ENCODE measurements at regions not wholly inside any gene's neighbourhood (a gene's known extent, or its start where the extent isn't known, plus 50 kb on each side); places are given as distances from the start of the nearest gene placed in this dataset.

- Histone ChIP-seq H3K27ac (ENCODE audit: low read depth, low read length) (no peak overlapping the region), H2AFZ (ENCODE audit: low read depth, low read length) (no peak overlapping the region), H3K36me3 (ENCODE audit: insufficient read depth, low read length) (no peaks in the 10 kb centered on the region), H3K4me2 (ENCODE audit: low read length) (no peak overlapping the region), H3K79me2 (ENCODE audit: insufficient read depth, low read length) (no peaks in the 10 kb centered on the region), H4K20me1 (ENCODE audit: insufficient read depth, low read length) (no peaks in the 10 kb centered on the region), H3K4me1 (ENCODE audit: insufficient read depth, low read length) (no peaks in the 10 kb centered on the region), H3K27me3 (ENCODE audit: insufficient read depth, low read length) (no peaks in the 10 kb centered on the region), H3K4me3 (ENCODE audit: insufficient read depth, low read depth, low read length) (no peak overlapping the region), H3K9ac (ENCODE audit: low read length) (no peak overlapping the region), H3K9me3 (ENCODE audit: insufficient read depth, low read depth, low read length) (no peaks in the 10 kb centered on the region)
- no peaks in the 10 kb centered on the region for H3K27me3 Mint-ChIP-seq (ENCODE audit: low read depth, unreplicated experiment)
- H3K36me3 Mint-ChIP-seq (ENCODE audit: low read depth, unreplicated experiment): no peaks in the 10 kb centered on the region
- H3K4me3 Mint-ChIP-seq (ENCODE audit: unreplicated experiment): no peak overlapping the region
- DNase-seq (ENCODE audit: low read depth): no peak
- no peak overlapping the region for H3K27ac Mint-ChIP-seq (ENCODE audit: unreplicated experiment)
- H3K4me1 Mint-ChIP-seq (ENCODE audit: low read depth, unreplicated experiment): peaks cover 4% of the 10 kb centered on the region
- H3K9me3 Mint-ChIP-seq (ENCODE audit: unreplicated experiment): no peaks in the 10 kb centered on the region
- no peak for FAIRE-seq
- TF ChIP-seq CTCF (IDR thresholded peaks at IDR 0.05; ENCODE audit: insufficient read depth, low read depth, low read length): no peak
- no peak for TF ChIP-seq EZH2 (IDR thresholded peaks at IDR 0.05; ENCODE audit: insufficient read depth, low read length)
These were observed 503.7 kb upstream of the SLC8A1 start for GRCh38 chr2:40955635-40956034.

- no peak overlapping the region for H3K4me2 ChIP-seq (ENCODE audit: low read length)
- H2AFZ ChIP-seq (ENCODE audit: low read depth, low read length): no peak overlapping the region
- Mint-ChIP-seq H3K27ac (ENCODE audit: unreplicated experiment) (no peak overlapping the region), H3K27me3 (ENCODE audit: low read depth, unreplicated experiment) (no peaks in the 10 kb centered on the region), H3K4me3 (ENCODE audit: unreplicated experiment) (no peak overlapping the region), H3K4me1 (ENCODE audit: low read depth, unreplicated experiment) (peaks cover 4% of the 10 kb centered on the region), H3K9me3 (ENCODE audit: unreplicated experiment) (no peaks in the 10 kb centered on the region), H3K36me3 (ENCODE audit: low read depth, unreplicated experiment) (no peaks in the 10 kb centered on the region)
- no peaks in the 10 kb centered on the region for H3K36me3 ChIP-seq (ENCODE audit: insufficient read depth, low read length)
- H3K9me3 ChIP-seq (ENCODE audit: insufficient read depth, low read depth, low read length): no peaks in the 10 kb centered on the region
- no peaks in the 10 kb centered on the region for H3K27me3 ChIP-seq (ENCODE audit: insufficient read depth, low read length)
- DNase-seq (ENCODE audit: low read depth): no peak
- no peak for FAIRE-seq
- H3K4me1 ChIP-seq (ENCODE audit: insufficient read depth, low read length): no peaks in the 10 kb centered on the region
- no peak overlapping the region for H3K27ac ChIP-seq (ENCODE audit: low read depth, low read length)
- no peak overlapping the region for H3K4me3 ChIP-seq (ENCODE audit: insufficient read depth, low read depth, low read length)
- no peak overlapping the region for H3K9ac ChIP-seq (ENCODE audit: low read length)
- TF ChIP-seq EZH2 (IDR thresholded peaks at IDR 0.05; ENCODE audit: insufficient read depth, low read length) (no peak), CTCF (IDR thresholded peaks at IDR 0.05; ENCODE audit: insufficient read depth, low read depth, low read length) (no peak)
- no peaks in the 10 kb centered on the region for H3K79me2 ChIP-seq (ENCODE audit: insufficient read depth, low read length)
- H4K20me1 ChIP-seq (ENCODE audit: insufficient read depth, low read length): no peaks in the 10 kb centered on the region
These were observed 505.6 kb upstream of the SLC8A1 start for GRCh38 chr2:40957508-40957907.

GRCh38 chr2:40962026-40962425 lies 510.1 kb upstream of the SLC8A1 start:
- no peaks in the 10 kb centered on the region for H3K9me3 ChIP-seq (ENCODE audit: insufficient read depth, low read depth, low read length)
- no peak overlapping the region for H3K4me3 Mint-ChIP-seq (ENCODE audit: unreplicated experiment)
- no peaks in the 10 kb centered on the region for H3K9me3 Mint-ChIP-seq (ENCODE audit: unreplicated experiment)
- FAIRE-seq (no peak), DNase-seq (ENCODE audit: low read depth) (no peak)
- no peaks in the 10 kb centered on the region for H3K79me2 ChIP-seq (ENCODE audit: insufficient read depth, low read length)
- no peak overlapping the region for H3K4me3 ChIP-seq (ENCODE audit: insufficient read depth, low read depth, low read length)
- H3K27me3 ChIP-seq (ENCODE audit: insufficient read depth, low read length): no peaks in the 10 kb centered on the region
- H2AFZ ChIP-seq (ENCODE audit: low read depth, low read length): no peak overlapping the region
- no peaks in the 10 kb centered on the region for H3K4me1 ChIP-seq (ENCODE audit: insufficient read depth, low read length)
- no peak overlapping the region for H3K27ac ChIP-seq (ENCODE audit: low read depth, low read length)
- H3K27ac Mint-ChIP-seq (ENCODE audit: unreplicated experiment): no peak overlapping the region
- no peaks in the 10 kb centered on the region for H3K4me1 Mint-ChIP-seq (ENCODE audit: low read depth, unreplicated experiment)
- no peaks in the 10 kb centered on the region for H4K20me1 ChIP-seq (ENCODE audit: insufficient read depth, low read length)
- no peak overlapping the region for H3K4me2 ChIP-seq (ENCODE audit: low read length)
- TF ChIP-seq EZH2 (IDR thresholded peaks at IDR 0.05; ENCODE audit: insufficient read depth, low read length) (no peak), CTCF (IDR thresholded peaks at IDR 0.05; ENCODE audit: insufficient read depth, low read depth, low read length) (no peak)
- no peaks in the 10 kb centered on the region for H3K27me3 Mint-ChIP-seq (ENCODE audit: low read depth, unreplicated experiment)
- H3K36me3 ChIP-seq (ENCODE audit: insufficient read depth, low read length): no peaks in the 10 kb centered on the region
- H3K36me3 Mint-ChIP-seq (ENCODE audit: low read depth, unreplicated experiment): no peaks in the 10 kb centered on the region
- H3K9ac ChIP-seq (ENCODE audit: low read length): no peak overlapping the region

All from astrocyte (in vitro differentiated cells and primary cell).